Tibial artery (tissue), 4 donors: ENCODE measurements at regions not wholly inside any gene's neighbourhood (a gene's known extent, or its start where the extent isn't known, plus 50 kb on each side); places are given as distances from the start of the nearest gene placed in this dataset.

Source experiments
- DNase-seq, 2 donors: peaks; one replicate each; pipeline ENCODE4 v3.0.0-alpha.2; 2019
- H3K27ac ChIP-seq, 2 donors: fragments of 200-600 bp; sonication (generic) in 1 of 2; 1 replicate in 1 of 2; 2 replicates in 1 of 2; pipeline ENCODE4 v1.5.1; 2018 to 2019; ENCODE audit warnings: mild to moderate bottlenecking in 1 of 2
- H3K27me3 ChIP-seq, 2 donors: fragments of 200-600 bp; sonication (generic) in 1 of 2; one replicate each; pipeline versions ENCODE4 v1.5.1 to v1.6.0; 2016 to 2019
- H3K36me3 ChIP-seq, 3 donors: fragments of 200-600 bp; sonication (generic) in 2 of 3; one replicate each; pipeline ENCODE4 v1.5.1; 2016 to 2019; ENCODE audit warnings: mild to moderate bottlenecking in 2 of 3
- H3K4me1 ChIP-seq, 4 donors: fragments of 200-600 bp; sonication (generic) in 2 of 4; 1 replicate in 3 of 4; 2 replicates in 1 of 4; pipeline ENCODE4 v1.5.1; 2016 to 2019
- H3K4me3 ChIP-seq, 2 donors: fragments of 200-600 bp; sonication (generic) in 1 of 2; 1 replicate in 1 of 2; 2 replicates in 1 of 2; pipeline ENCODE4 v1.5.1; 2018 to 2019; ENCODE audit warnings: mild to moderate bottlenecking in 2 of 2
- H3K9me3 ChIP-seq, 3 donors: fragments of 200-600 bp; sonication (generic) in 1 of 3; one replicate each; pipeline ENCODE4 v1.5.1; 2016 to 2019
- intact Hi-C: fragments of 100-400 bp; cut with DNase I; formaldehyde crosslinking; loops from one replicate; pipeline ENCODE4 v1.15.0; 2023; ENCODE audit warnings: low total_unique reads
- TF ChIP-seq, protein P1 (sequence below), 2 experiments: fragments of 200-600 bp in 1 of 2; fragments of 450-650 bp in 1 of 2; IDR thresholded peaks; one replicate each; pipeline ENCODE4 v1.5.1; 2017 to 2019; ENCODE audit warnings: antibody characterized with exemption in 2 of 2, mild to moderate bottlenecking in 1 of 2, moderate library complexity in 1 of 2

DNA sequence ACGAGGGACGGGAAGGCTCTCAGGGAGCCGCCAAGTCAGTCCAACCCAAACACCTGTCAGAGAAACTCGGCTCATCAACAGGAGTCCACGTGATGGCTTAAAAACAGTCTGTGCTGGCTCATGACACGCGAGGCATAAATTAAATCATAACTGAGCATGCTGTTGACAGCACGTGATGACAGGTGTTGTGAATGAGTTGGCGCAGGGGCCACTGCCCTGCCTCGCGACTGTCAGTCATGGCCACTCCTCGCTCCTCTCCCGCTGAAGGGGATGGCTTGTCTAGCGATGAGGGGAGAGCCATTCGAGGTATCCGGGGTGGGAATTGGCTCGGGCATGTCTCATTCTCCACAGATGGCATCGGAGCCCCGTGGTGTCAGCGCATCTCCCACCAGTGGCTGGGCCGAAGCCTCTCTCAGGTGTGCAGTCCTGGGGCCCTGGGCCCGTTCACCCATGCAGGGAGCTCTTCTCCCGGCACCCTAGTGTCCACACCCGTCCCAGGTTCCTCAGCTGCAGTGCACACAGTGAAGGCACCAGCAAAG lies 313.3 kb downstream of the BMP7 start:
- H3K36me3 ChIP-seq, result no peaks in the 10 kb centered on the region
- peaks cover 0 to 33% of the 10 kb centered on the region in 2 donors for H3K27me3 ChIP-seq
- DNase-seq, result no peak
- no peaks in the 10 kb centered on the region for H3K4me1 ChIP-seq
- no peaks in the 10 kb centered on the region for H3K9me3 ChIP-seq
- intact Hi-C loops, result no loop called here
- TF ChIP-seq, protein P1, sequence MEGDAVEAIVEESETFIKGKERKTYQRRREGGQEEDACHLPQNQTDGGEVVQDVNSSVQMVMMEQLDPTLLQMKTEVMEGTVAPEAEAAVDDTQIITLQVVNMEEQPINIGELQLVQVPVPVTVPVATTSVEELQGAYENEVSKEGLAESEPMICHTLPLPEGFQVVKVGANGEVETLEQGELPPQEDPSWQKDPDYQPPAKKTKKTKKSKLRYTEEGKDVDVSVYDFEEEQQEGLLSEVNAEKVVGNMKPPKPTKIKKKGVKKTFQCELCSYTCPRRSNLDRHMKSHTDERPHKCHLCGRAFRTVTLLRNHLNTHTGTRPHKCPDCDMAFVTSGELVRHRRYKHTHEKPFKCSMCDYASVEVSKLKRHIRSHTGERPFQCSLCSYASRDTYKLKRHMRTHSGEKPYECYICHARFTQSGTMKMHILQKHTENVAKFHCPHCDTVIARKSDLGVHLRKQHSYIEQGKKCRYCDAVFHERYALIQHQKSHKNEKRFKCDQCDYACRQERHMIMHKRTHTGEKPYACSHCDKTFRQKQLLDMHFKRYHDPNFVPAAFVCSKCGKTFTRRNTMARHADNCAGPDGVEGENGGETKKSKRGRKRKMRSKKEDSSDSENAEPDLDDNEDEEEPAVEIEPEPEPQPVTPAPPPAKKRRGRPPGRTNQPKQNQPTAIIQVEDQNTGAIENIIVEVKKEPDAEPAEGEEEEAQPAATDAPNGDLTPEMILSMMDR (IDR thresholded peaks at IDR 0.05), result no peak
- H3K4me3 ChIP-seq, result no peak overlapping the region
- no peak overlapping the region for H3K27ac ChIP-seq

DNA sequence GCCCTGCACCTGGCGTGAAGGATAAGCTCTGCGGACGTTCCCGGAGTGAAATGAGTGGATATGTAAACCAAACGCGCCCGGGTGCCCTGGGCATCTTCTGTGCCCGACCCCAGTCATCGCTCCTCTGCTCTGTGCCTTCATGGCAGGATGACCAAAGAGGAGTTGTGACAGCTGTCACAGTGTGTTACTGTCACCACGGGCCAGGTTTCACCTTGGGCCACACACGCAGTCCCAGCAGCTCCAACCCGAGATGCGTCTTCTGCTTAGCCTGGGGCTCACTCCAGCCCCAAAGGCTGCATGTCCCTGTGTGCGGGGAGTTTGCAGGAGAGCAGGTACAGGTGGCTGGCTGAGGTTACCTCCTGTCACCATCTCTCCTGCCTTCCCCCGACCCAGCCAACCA lies 311.6 kb downstream of the BMP7 start:
- intact Hi-C loops, result no loop called here
- no peak for DNase-seq
- TF ChIP-seq, protein P1 (IDR thresholded peaks at IDR 0.05), result no peak
- H3K9me3 ChIP-seq, result no peaks in the 10 kb centered on the region
- H3K36me3 ChIP-seq, result no peaks in the 10 kb centered on the region
- H3K27ac ChIP-seq, result no peak overlapping the region
- H3K4me3 ChIP-seq, result no peak overlapping the region
- peaks cover 0 to 36% of the 10 kb centered on the region in 2 donors for H3K27me3 ChIP-seq
- no peaks in the 10 kb centered on the region for H3K4me1 ChIP-seq

DNA sequence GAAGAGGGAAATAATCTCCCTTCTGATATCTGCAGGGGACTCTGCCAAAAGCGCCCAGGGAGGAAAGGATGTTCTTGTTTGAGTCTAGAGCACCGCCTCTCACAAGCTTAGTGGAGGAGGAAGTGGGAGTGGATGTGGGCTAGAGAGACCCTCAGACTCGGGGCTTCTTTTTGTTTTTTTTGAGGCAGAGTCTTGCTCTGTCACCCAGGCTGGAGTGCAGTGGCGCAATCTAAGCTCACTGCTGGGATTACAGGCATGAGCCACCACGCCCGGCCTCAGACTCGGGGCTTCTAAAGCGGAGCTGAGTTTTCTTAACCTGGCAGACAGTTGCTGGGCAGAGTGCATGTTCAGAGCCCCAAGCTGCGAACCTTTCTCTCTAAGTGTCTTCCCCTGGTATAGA lies 310.8 kb downstream of the BMP7 start:
- H3K4me3 ChIP-seq, result no peak overlapping the region
- H3K9me3 ChIP-seq, result no peaks in the 10 kb centered on the region
- H3K36me3 ChIP-seq, result no peaks in the 10 kb centered on the region
- DNase-seq, result no peak
- H3K27me3 ChIP-seq, result peaks cover 0 to 36% of the 10 kb centered on the region in 2 donors
- TF ChIP-seq, protein P1 (IDR thresholded peaks at IDR 0.05), result no peak
- H3K4me1 ChIP-seq, result no peaks in the 10 kb centered on the region
- intact Hi-C loops, result no loop called here
- H3K27ac ChIP-seq, result no peak overlapping the region

DNA sequence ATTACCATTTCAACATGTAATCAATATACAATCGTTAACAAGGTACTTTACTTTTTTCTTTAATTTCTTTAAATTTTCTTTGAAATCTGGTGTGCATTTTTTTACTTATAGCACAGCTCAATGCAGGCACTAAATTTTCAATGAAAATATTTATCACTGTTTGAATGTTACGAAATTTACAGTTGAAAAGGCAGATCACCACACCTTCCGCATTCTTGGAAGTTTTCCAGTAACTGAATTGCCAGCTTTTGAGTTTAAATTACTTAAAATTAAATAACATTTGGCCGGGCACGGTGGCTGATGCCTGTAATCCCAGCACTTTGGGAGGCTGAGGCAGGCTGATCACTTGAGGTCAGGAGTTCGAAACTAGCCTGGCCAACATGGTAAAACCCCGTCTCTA lies 309.9 kb downstream of the BMP7 start:
- TF ChIP-seq, protein P1 (IDR thresholded peaks at IDR 0.05), result no peak
- intact Hi-C loops, result no loop called here

DNA sequence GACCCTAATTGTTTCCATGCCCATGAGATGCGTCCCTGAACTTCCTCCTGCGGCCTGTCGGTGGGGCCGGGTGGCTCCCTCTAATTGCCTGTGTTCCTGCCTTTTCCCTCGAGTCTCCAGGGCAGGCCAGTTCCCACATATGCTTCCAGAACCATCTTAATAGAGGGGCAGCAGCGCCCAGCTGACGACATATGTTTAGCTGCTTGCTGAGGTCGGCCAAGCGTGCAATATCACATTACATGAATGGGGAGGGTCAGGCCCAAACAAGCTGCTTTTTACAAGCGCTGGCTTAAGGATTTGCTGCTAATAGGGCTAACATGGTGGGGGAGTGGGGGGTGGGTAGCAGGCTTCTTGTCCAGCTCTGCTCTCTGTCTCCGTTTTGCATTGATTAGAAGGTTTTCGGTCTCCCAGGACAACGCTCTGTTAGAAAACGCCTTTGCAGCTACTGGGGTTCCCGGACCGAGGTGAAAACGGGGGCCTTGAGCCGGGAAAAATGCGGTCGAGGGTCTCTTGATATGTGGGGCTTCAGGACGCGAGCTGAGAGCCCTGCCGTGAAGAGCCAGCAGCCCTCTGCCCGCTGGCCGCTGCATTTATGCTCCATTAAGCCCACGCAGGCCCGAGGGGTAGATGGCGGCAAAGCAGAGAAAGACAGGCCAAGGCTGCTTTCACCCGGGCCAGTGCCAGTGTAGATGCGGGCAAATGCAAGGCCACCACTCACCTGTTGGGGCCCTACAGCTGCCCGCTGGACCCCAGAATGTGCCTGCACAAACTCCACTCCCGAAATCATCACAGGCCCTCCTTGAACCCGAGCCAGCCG lies 308.5 kb downstream of the BMP7 start:
- Histone ChIP-seq H3K27me3 (peaks cover 0 to 36% of the 10 kb centered on the region in 2 donors), H3K27ac (no peak overlapping the region), H3K4me3 (no peak overlapping the region), H3K36me3 (no peaks in the 10 kb centered on the region), H3K9me3 (no peaks in the 10 kb centered on the region), H3K4me1 (no peaks in the 10 kb centered on the region)
- no peak for DNase-seq
- TF ChIP-seq, protein P1 (IDR thresholded peaks at IDR 0.05), result no peak
- intact Hi-C loops, result no loop called here

More for the DNA sequence above, 309.9 kb downstream of the BMP7 start:
- no peak overlapping the region for H3K4me3 ChIP-seq
- H3K27ac ChIP-seq, result no peak overlapping the region
- H3K27me3 ChIP-seq, result peaks cover 0 to 36% of the 10 kb centered on the region in 2 donors
- no peaks in the 10 kb centered on the region for H3K4me1 ChIP-seq
- no peaks in the 10 kb centered on the region for H3K36me3 ChIP-seq
- DNase-seq, result no peak
- H3K9me3 ChIP-seq, result no peaks in the 10 kb centered on the region
